Thyroid gland (tissue), 4 donors: ENCODE measurements at regions not wholly inside any gene's neighbourhood (a gene's known extent, or its start where the extent isn't known, plus 50 kb on each side); places are given as distances from the start of the nearest gene placed in this dataset.

Experiments used
- POLR2A ChIP-seq, 2 donors: fragments of 450-650 bp; IDR thresholded peaks; one replicate each; pipeline ENCODE4 v1.6.1; 2017; ENCODE audit warnings: antibody characterized with exemption in 2 of 2, mild to moderate bottlenecking in 2 of 2, moderate library complexity in 1 of 2
- TF ChIP-seq, protein P1 (sequence below), 6 experiments: fragments of 200-600 bp in 3 of 6; fragments of 450-650 bp in 3 of 6; sonication (generic) in 3 of 6; IDR thresholded peaks; one replicate each; pipeline ENCODE4 v1.5.1; 2016 to 2019; ENCODE audit warnings: antibody characterized with exemption in 6 of 6, mild to moderate bottlenecking in 2 of 6, inconsistent platforms in 1 of 6, moderate library complexity in 1 of 6

DNA sequence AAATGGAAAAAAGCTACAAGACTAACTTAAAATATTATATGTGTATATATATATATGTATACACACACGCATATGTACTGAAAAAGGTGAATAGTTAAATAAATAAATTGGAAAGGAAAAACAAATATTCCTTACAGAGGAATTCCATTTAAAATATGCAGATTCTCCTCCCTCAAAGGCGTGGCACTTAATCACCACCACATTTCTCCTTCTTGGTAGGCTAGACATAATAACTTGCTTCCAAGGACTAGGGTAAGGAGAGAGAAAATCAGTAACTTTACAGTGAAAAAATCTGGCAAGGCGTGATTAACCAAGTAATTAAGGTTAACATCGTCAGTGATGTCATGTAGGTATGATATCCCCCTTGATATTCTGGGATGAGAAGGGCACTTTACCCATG lies 84.0 kb upstream of the USP25 start:
- TF ChIP-seq, protein P1, sequence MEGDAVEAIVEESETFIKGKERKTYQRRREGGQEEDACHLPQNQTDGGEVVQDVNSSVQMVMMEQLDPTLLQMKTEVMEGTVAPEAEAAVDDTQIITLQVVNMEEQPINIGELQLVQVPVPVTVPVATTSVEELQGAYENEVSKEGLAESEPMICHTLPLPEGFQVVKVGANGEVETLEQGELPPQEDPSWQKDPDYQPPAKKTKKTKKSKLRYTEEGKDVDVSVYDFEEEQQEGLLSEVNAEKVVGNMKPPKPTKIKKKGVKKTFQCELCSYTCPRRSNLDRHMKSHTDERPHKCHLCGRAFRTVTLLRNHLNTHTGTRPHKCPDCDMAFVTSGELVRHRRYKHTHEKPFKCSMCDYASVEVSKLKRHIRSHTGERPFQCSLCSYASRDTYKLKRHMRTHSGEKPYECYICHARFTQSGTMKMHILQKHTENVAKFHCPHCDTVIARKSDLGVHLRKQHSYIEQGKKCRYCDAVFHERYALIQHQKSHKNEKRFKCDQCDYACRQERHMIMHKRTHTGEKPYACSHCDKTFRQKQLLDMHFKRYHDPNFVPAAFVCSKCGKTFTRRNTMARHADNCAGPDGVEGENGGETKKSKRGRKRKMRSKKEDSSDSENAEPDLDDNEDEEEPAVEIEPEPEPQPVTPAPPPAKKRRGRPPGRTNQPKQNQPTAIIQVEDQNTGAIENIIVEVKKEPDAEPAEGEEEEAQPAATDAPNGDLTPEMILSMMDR (IDR thresholded peaks at IDR 0.05), result no peak
- no peak for TF ChIP-seq POLR2A (IDR thresholded peaks at IDR 0.05)
